ENCODE measurements at regions not wholly inside any gene's neighbourhood (a gene's known extent, or its start where the extent isn't known, plus 50 kb on each side); places are given as distances from the start of the nearest gene placed in this dataset.
"Not testable (repeated sequence)": the region's sequence is repeated elsewhere in the genome, so short reads cannot be mapped to it uniquely, and the experiment has no call there.

DNA sequence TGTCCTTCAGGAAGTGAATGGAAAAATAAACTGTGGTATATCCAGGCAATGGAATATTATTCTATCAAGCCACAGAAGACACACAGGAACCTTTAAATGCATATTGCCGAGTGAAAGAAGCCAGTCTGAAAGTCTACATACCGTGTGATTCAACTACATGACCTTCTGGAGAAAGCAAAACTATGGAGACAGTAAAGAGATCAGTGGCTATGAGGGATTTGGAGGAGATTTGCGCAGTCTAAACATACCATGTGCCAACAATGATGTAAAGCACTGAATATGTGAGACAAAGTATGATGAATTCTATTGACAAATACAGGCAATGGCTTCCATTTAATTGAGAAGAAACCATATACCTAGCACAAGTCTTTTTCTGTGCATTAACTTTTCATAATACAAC is 518.3 kb upstream of the ZNF337 start:
- DNase-seq = no peak

DNA sequence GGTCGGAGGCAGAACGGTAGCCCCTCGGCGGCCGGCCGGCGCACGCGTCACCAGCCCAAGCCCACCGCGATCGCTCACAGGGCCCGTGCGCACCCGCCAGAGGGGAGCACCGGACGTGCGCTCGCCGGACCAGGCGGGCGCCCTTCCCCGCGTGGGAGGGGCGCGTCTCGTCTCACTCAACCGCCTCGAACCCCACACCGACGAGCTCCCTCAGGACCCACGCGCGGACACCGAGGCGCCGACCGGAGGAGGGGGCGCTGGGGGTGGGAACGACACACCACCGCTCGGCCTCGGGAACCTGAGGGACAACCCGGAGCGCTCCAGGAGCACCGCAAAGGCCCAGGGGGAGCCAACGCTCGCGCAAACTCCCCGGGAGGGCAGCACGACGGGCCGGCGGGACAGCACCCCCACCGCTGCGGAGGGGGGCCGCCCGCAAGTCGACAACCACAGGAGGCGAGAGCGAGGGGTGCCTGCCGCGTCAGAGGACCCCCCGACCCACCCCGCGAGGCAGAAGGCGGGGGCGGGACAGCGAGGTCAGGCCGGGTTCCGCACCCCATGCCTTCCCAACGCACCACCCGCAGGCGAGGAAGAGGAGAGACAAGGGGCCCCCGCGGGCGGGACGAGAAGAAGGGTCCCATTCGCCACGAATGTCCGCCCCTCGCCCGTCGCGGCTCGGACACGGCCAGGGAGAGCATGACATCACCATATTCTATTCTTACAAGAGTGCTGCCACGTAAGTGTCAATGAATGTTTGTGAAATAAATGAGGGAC is 512.7 kb upstream of the ZNF337 start:
- no peak for DNase-seq

DNA sequence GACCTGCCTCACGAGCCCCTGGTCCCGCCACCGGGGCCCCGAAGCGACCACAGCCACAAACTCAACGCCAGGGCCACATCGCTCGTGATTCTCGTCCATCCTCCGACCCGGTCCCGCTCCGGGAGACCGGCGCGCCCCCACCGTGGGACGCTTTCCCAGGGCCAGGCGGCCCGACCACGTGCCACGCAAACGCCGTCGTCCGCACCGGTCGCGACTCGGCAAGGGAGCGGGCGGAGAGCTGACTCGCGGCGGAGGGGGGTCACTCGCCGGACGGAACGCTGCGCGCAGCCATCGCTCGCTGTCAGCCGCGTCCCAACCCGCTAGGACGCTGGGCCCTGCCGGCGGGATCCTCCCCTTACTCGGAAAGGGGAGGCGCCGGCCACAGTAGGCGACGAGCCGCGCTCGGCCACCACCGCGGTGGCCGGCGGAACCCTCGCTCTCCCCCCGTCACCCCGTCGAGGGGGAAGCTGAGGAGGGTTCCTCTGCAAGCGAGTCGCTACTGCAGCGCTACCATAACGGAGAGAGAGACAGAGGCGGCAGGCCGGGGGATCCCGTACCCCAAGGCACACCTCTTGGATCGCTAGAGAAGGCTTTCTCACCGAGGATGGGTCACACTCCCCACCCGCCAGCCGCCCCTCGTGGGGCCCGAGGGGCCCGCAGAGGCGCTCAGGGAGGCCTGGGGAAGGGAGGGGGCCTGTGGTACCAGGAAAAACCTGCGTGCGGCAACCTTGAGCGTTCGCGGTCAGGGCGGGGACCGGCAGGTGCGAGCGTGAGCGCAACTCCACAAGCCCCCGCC is 511.8 kb upstream of the ZNF337 start:
- no peak for DNase-seq

DNA sequence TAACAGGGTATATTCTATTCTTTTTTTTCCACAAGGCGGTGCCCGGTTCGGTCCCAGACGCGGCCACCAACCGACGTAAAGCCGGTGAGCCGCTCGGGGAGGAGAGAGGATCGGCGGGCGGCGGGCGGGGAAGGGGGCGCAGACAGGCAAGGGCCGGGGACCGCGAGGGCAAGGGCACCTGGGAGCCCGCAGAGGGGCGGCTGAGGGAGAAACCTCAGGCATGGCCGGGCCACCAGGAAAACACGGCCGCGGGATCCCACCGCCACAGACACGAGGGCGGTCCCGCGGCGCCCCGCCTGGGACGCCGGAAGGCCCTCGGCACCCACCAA is 511.3 kb upstream of the ZNF337 start:
- not testable (repeated sequence) for DNase-seq

DNA sequence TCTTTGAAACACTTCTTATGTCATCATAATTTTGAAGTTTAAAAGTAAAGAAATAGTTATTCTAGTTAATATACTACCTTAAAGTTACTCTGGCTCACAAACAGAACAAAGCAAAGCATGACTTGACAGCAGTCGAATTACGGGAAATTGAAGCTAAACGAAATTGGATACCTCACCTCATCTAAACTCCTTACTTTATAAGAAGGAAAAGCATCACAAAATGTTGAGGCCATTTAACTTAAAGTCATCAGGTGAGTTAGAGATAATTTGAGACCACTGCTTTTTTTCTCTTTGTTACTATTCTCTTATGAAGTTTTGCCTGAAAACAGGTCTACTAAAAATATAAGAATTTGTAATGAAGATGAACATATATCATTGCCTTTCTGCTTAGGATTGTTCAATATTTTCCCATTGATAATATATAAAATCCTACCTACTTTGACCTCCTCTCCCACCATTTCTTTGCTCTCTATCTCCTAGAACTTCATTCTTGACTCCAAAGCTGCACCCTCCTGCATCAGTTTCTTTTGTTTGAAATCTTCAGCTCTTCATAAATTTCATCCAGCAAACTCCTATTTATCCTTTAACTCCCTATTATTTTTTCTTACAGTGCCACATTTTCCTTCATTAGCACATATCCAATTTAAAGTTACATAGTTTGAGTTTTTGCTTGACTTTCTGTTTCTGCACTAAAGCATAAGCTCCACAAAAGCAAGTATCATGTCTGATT is 510.7 kb upstream of the ZNF337 start:
- no peak for DNase-seq

DNA sequence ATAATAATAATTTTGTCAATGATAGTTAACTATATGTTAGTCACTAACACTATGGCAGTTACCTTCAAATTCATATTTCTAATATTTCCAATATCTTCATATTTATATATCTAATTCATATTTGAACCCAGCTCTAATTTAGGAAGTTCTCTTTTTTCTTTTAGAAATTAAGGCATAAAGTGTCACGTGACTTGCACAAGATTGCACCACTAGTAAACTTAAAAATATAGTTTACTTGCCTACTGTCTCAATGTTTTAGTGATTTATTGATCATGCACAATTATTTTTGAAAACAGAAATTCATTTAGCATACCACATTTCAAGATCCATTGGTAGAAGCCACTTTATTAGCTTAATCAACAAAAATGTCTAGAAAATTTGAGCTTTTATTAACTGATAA is 508.7 kb upstream of the ZNF337 start:
- no peak for DNase-seq

DNA sequence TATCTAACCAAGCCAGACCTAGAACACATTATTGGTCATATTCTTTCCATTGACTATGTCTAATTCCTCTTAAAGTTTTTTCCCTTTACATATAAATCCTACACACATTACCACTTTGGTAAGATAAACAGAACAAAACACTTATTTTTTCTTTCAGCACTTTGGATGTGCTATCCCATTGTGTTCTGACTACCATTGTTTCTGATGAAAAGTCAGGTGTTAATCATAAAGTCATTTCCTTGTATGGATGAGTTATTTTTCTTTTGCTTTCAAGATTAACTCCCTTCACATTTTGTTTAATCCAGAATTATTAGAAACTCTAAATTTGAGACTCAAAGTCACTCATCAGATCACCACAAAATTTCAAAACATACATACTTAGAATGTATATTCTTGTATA is 504.4 kb upstream of the ZNF337 start:
- DNase-seq = not testable (repeated sequence)

DNA sequence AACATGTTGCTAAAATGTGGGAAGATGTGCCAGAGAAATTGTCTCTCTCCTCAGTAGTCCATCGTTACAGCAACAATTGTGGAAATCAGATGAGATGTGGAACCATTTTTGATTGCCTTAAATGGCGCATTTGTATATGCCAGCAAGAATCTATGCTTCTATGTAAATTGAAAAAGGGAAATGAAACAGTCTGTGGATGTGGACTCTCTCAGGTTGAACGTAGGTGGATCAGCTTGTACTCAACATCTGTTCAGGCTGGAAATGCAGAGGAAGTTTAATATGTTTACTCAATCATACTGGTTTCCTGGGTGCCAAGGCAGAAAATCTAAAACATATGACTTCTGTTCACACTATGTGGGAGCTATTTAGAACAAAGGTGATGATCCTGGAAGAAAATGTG is 490.7 kb upstream of the ZNF337 start:
- not testable (repeated sequence) for DNase-seq

DNA sequence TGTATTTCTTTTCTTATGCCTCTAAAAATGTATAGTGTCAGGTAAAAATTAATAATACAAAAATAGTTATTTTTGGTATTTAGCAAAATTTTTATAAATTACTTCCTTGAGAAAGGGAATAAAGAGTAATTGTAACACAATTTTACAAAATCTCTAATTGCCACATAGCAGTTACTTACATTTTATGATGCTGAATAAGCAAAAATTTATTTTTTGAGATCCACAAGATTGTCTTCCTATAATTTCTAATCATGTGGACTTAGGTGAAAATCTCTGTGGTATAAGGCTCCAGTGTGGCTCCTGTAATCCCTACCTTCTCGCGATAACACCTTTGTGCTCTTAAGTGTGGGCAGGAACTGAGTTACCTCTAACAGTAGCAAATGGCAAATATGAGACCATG is 487.1 kb upstream of the ZNF337 start:
- not testable (repeated sequence) for DNase-seq

DNA sequence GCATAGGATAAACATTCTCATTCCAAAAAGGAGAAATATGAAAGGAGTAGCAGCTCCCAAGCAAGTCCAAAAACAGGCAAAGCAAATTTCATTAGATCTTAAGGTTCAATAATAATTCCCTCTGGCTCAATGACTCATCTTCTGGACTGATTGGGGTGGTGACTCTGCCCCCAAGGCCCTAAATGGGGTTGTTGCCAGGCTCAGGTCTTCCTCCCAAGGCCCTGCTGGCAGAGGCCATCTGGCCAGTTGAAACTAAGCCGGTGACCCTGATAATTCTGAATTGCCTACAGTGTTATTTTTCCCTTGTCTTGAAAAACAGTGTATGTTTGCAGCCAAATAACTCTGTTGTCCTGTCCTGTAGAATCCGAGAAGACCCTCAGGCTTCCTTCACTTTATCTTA is 484.7 kb upstream of the ZNF337 start:
- DNase-seq = not testable (repeated sequence)

DNA sequence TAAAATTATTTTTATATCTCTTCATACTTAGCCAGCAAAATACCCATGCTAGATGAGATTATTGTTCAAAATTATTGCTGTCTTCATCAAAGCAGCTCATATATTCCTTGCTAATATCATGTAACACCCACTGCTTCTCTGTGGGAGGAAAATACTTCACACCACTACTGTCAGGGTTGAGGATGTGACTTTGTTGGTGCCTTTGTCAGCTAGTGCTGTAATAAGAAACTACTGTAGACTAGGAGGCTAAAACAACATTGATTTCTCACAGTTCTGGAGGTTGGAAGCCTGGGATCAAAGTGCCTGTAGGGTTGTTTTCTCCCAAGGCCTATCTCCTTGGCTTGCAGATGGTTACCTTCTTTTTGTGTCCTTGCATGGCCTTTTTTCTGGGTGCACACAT is 475.2 kb upstream of the ZNF337 start:
- DNase-seq = not testable (repeated sequence)

DNA sequence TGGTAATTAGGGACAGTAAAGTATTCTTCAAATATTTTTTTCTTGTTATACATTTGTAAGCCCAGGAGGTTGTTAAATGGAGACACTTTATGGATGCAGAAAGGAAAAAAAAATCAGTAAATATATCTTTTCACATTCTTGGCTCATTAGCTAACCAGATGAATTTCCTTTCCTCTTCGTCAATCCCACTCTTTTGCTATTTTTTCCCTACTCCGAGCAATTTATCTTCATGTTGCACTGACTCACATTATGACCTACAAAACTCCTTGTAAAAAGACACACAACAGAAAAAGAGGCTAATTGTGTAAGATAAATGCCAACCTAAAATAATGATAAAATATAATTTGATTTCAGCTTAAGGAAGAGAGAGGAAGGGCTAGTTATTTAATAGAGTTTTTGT is 472.9 kb upstream of the ZNF337 start:
- DNase-seq = no peak

DNA sequence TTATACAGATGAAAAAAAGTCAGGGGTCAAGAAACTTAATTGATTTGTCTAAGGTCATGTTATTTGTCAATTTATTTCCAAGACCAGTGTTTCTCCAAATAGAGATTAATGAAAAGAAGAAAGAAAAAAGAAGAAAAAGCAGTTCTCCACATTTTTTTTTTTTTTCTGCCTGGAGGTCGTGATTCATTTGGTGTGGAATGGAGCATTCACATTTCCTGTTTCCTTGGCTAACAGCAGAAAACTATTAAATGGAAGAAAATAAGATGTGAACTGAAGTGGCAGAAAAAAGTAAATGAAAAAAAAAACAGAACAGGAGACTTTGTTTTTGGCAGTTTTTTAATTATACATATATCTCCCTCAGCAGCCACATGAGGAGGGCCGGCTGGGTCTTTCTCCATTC is 470.8 kb upstream of the ZNF337 start:
- DNase-seq = no peak

DNA sequence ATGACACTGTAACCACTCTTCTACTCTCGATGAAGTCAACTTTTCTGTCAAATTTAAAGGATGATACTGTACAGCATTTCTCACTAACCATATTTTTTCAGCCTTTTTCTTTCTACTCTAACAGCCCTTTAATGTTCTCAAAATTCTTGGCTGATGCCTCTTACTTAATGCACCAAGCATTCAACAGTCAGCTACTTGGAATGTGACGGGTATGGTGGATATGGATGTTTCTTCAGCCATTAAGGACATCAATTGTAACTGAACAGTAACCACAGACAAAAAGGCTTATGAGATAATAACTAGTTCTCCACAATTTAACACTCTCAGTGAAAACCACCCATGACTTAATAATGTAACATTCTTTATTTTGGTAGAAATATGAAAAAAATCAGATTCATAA is 467.2 kb upstream of the ZNF337 start:
- DNase-seq = no peak

DNA sequence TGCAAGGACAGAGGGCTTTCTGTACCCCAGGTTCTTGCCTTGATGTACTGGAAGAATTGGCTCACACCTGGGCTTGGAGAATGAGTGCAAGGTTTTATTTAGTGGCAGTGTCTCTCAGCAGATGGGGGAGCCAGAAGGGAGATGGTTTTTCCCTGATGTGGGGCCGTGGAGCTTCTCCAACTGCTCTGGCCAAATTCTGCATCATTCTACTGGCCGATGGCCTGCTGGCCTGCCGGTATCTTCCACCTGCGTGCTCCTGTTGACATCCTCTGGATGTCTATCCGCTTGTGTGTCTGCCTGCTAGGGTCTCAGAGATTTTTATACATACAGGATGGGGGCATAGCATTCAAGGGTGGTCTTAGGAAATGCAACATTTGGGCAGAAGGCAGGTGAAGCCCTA is 466.5 kb upstream of the ZNF337 start:
- DNase-seq = not testable (repeated sequence)

DNA sequence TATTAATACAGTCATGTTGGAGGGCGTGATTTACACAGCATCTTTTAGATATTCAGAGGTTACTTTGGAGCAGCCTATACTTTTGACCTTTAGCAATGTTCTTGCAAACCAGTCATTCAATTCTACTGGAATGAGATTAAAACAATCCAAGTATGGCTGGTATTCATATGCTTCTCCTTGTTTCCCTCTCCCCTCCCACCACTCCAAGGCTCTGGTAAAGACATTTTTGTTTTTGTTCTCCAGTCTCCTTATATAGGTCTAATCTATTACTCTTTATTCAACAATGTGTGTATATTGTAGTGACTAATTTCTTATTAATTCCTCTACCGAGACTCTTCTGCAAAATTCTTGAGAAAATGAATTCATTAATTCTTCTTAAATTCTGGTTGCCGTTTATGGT is 465.1 kb upstream of the ZNF337 start:
- DNase-seq = not testable (repeated sequence)

DNA sequence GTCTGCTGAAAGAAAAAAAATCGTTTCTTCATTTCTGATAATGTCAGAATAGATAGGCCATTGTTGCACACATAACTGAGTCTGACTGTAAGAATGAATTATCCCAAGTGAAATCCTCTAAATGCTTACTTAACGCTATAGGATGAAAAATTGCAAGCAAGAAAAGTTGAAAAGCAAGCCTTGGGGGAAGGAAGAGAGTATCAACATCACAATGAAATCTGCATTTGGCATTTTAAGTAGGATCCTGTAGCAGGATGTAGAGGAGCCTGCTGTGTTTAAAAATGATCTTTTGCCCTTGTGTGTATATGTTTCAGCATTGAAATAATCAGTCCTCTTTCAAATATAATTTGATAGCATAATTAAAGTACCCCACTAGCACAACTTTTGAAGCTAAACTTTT is 464.3 kb upstream of the ZNF337 start:
- not testable (repeated sequence) for DNase-seq

DNA sequence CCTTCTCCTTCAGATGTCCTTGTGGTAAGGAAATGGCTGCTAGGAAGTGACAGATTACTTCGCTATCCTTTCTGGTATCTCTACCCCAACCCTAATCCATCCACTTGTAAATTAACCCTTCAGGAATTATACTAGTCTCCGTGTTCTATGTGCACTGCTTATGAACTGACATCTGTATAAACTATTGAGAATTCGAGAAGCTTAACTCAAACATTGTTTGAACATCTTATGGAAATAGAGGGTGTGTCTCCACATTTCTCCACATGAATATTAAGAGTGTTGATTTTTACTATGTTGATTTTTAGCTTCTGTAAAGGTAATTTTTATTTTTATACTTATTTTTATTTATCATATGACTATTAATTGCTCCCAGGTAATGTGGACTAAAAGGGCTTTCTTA is 457.6 kb upstream of the ZNF337 start:
- no peak for DNase-seq

DNA sequence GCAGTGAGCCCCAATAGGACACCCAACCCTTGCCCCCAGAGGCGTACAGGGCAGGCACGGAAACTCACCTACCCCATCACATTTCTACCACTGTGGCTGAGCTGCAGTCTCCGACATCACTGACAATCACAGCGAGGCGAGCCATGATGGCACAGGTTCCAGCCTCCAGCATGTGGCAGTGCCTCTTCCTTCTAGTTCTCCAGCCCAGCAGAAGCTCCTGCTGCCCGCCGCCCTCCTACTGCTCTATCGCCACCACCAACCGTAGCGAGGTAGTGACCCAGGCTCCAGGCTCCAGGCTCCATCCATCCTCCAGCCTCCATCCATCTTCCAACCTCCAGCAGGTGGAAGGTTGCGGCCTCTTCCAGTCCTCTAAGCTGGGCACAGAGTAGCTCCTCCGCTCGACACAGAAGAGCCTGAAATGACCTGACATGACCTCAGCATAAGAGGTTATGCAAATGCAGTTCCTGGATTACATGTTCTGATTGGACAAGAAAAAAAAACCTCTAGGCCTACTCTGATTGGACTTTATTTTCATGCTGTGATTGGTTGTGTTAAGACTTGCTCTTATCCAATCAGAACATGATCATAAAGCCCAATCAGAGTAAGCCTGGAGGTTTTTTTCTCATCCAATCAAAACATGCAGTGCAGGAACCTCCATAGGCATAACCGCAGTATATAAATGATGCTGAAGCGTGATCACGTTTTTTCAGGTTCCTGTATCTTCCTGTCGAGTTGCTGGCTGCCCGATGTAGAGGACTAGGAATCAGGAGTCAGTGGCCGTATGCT is 438.9 kb upstream of the ZNF337 start:
- peak; percentile 41 to 83 for DNase-seq

DNA sequence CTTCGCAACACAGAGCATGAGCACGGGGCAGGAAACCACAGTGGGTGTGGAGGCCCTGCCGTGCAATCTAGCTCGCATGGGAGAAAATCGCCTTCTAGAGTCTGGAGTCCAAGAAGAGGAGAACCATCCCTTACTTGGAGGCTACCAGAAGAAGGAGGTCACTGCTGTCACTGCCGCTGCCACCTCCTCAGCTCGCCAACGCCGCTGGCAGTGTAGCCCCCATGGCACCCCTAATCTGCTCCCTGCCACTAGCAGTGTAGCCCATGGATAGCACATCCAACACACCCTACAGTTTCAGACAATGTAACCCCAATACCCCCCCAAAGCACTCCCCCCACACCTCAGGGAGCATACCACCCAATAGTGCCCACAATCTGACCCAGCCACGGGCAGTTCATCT is 438.0 kb upstream of the ZNF337 start:
- no peak for DNase-seq

DNA sequence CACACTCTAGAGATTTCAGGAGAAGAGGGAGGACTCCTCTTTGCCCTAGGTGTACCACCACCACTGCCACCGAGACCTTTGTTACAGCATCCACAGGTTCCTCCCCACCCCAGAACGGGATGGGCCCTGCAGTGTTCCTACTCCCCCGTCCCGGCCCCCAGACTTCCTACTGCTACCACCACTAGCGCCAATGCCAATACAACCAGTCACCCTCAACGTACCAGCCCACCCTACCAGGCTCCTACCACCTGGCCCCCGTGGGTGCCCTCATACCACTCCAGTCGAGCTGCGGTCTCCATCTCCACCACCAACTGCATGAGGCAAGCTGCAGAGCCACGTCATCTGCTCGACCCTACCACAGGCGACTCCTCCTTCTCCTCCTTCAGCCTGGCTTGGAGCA is 437.1 kb upstream of the ZNF337 start:
- peak in 1 of 2 experiments; percentile 18 for DNase-seq

DNA sequence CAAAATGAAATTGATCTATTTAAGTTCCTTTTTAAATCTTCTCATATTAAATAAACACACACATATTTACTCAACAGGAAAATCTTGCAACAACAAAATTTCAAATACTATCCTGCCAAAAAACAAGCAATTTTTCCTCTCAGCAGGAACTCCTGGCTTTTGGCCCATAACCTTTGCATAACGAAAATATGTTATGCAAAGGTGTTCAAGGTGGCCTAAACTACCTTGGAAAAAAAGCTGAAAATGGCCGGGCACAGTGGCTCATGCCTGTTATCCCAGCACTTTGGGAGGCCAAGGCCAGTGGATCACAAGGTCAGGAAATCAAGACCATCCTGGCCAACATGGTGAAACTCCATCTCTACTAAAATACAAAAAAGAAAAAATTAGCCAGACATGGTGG is 424.3 kb upstream of the ZNF337 start:
- not testable (repeated sequence) for DNase-seq

DNA sequence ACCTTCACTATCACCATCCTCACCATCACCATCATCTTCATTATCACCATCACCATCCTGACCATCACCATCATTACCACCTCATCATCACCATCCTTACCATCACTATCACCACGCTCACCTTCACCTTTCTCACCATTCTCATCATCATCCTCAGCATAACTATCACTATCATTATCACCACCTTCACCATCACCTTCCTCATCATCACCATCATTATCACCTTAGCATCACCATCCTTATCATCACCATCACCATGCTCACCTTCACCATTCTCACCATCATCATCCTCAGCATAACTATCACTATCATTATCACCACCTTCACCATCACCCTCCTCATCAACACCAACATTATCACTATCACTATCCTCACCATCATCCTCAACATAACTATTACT is 397.8 kb upstream of the ZNF337 start:
- not testable (repeated sequence) for DNase-seq
